HL-60/S4 treated with retinoic acid at 250 ng/mL for 4 days and 3 days (cell line): ENCODE measurements at regions not wholly inside any gene's neighbourhood (a gene's known extent, or its start where the extent isn't known, plus 50 kb on each side); places are given as distances from the start of the nearest gene placed in this dataset.

Experiments
- in situ Hi-C: fragments of 300-500 bp; cut with MboI; formaldehyde crosslinking; loops from 2 replicates; pipeline ENCODE4 v1.7.0; 2022; ENCODE audit warnings: low sequenced_read_pairs

- in situ Hi-C loops: no loop called here
Observed at GRCh38 chr15:97652041-97652440, 308.5 kb upstream of the ARRDC4 start.

DNA sequence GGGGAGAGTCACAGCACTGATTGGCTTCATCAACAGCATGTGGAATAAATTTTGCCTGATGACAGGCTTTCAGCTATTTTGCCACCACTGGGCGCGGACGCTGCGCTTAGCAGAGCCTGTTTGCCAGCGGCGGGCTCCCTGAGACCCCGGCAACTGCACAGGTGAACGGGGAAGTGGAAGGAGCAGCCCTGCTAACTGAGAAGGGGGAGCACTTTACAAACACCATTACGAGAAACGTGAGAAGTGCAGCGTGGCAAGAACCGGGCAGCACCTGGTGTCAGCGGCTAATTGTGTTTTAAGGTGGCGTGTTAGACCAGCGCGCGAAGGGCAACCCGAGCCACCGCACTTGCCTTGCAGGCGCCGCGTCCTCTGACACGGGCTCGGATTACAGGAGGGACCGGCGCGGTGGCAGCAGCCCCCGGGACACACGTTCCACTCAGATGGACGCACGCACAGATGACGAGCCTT, 307.8 kb upstream of the ARRDC4 start:
- in situ Hi-C loops: no loop called here

DNA sequence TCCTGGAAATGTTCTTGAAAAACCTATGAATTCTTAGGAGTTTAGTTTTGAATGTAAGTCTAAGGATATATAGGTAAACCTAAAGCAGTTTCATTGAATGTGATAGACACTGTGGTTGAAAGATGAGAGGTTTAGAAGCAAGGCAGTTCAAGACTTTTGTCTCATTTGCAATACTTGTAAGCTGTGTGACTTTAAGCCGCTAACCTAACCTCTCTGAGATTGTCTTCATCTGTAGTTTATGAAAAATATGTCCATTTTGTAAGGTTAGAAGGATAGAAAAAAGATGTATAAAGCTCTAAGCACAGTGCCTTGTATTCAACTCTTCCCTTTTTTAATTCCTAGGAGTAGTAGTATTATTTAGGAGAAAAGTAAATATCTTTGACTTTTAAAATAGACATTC, 306.6 kb upstream of the ARRDC4 start:
- in situ Hi-C loops: no loop called here

DNA sequence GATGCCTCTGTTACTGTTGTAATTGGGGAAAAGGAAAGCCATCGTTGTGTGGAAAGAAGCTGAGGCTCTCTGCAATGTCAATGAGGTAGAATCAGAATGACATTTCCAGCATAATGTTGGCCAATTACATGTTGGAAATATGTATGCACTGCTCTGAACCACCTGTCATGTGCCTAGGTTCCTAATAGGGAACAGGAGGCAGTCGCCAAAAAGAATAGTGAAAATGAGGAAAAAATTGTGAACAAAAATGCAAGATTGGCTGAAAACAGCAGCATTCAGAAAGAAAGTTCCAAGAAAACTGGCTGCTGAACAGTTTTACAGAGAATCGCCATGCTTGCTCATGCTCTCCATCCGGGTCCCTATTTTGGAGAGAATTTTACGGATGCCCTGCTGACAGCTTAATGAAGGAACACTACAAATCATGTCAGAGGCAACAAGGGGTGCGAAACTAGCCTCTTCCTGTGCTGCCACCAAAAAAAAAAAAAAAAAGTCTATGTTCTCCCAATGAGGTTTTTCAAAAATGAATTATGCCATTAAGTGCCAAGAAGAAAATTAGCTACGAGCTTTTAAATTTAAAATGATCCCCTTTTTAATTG, 305.9 kb upstream of the ARRDC4 start:
- in situ Hi-C loops: no loop called here

DNA sequence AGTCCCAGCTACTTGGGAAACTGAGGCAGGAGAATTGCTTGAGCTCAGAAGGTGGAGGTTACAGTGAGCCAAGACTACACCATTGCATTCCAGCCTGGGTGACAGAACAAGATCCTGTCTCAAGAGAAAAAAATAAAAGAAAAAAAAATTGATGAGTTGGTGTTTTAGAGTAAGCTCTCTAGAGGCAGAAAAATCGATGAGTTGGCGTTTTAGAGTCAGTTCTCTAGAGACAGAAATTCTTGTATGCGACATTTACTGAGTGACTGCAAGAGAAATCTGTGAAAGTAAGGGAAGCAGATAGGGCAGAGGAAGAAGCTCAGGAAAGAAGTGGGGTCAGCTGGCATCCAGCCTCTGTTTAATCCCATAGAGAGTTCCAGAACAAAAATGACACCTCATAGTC, 298.7 kb upstream of the ARRDC4 start:
- in situ Hi-C loops: no loop called here

GRCh38 chr15:97672586-97672985, 287.9 kb upstream of the ARRDC4 start:
- in situ Hi-C loops: no loop called here

DNA sequence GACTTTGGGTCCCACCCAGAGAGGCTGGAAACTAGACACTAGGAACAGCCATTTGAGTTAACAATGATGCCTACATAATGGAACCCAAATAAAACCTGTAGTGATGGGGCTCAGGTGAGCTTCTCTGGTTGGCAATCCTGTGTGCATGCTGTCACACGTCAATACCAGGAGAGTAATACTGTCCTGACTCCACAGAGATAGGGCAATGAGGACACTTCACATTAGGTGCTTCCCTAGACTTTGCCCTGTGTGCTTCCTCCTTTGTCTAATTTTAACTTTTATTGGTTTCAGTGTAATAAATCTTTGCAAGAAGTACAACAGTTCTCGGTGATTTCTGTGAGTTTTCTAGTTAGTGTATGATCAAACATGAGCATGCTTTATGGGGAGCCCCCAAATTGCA, 281.8 kb upstream of the ARRDC4 start:
- in situ Hi-C loops: no loop called here

DNA sequence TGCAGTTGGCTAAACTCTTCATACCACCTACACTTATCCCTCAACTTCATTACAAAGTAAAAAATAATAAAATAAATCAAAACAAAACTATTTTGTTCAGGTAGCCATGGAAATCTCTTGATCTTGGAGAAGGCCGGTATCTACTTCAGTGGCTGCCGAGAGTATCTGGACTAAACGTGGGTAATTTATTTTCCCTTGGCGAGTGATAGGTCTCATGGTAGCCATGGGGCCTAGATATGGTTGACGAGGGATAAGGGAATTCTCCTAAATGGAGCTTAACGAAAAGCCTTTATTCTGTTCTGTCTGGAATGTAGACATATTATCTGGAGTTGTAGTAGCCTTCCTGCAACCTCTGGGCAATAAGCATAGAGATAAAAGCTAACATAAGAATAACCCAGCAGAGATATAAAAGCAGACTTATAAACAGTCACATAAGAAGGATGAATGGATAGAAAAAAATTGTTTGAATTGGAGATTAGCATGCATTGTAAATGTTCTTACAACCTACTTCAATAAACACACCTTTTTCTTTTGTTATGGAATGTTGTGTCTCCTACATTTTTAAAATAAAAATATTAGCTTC, 281.3 kb upstream of the ARRDC4 start:
- in situ Hi-C loops: no loop called here

GRCh38 chr15:97680606-97681220, 279.8 kb upstream of the ARRDC4 start:
- in situ Hi-C loops: no loop called here

GRCh38 chr15:97683831-97684230, 276.7 kb upstream of the ARRDC4 start:
- in situ Hi-C loops: no loop called here

- in situ Hi-C loops: no loop called here
Observed at GRCh38 chr15:97684249-97684648, 276.3 kb upstream of the ARRDC4 start.

DNA sequence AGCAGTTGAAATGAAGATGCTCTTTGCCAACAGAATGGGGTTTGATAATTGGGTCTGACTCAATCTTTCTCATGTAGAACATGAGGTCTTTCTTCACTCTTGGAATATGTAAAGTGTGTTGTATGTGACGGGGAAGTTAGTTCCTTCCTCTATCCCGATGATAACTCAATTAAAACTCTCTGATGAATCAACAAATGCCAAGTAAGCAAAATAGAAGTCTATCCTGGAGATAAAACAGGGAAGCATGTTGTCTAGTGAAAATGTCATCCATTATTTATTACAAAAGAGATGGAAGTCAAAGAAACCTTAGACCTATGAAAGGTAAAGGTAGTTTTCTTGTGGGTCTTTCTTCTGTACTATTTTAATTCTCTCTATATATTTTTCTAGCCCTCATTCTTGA, 274.2 kb upstream of the ARRDC4 start:
- in situ Hi-C loops: no loop called here

DNA sequence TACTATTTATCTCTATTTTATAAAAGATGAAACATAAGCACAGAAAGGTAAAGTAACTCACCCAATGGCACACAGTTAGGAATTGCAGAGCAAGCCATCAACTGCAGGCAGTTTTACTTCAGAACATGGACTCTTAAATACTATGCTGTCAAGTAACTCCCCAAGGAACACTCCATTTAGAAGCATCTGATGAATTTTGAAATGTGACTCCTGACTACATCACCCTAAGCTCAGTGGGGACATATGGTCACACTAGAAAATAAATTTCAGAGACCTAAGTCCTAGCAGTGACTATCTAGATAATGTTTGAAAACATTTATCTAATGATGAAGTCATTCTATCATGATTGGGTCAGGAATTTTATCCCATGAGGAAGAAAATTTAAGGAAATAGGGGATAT, 272.8 kb upstream of the ARRDC4 start:
- in situ Hi-C loops: no loop called here

- in situ Hi-C loops: no loop called here
Observed at GRCh38 chr15:97688177-97688576, 272.3 kb upstream of the ARRDC4 start.

GRCh38 chr15:97688886-97689285, 271.6 kb upstream of the ARRDC4 start:
- in situ Hi-C loops: no loop called here

GRCh38 chr15:97691078-97691477, 269.4 kb upstream of the ARRDC4 start:
- in situ Hi-C loops: no loop called here

- in situ Hi-C loops: no loop called here
Observed at GRCh38 chr15:97691799-97692198, 268.7 kb upstream of the ARRDC4 start.

DNA sequence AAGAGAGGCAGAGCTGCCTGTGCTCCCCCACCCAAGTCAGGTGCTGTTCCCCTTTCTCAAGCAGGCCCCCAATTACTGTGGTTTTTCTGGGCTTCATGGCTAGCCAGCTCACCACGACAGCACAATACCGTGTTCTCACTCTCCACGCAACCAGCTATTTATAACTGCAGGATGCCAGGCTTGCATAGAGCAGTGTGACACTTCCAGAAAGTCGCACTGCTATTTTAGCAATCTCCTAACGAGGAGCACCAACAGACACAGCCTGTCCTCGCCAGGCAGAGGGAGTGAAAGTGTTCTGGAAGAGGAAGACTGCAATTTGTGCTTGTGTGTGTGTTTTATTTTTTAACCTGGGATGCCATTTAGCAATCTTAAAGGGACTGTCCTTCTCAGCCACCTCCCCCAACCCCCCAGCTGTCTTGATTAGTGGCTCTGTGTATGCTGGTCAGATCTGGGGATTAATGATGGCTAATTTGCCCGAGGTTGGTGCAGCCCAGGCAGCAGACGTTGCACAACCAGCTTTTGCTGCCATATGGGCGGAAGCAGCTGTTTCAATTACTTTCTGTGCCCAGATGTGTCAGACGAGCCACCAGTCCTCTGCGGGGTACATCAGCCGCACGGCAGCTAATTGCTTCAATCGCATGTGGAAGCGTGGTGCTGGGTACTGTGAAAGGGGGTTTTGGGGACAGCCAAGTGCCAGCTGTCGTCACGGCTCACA, 268.0 kb upstream of the ARRDC4 start:
- in situ Hi-C loops: no loop called here

DNA sequence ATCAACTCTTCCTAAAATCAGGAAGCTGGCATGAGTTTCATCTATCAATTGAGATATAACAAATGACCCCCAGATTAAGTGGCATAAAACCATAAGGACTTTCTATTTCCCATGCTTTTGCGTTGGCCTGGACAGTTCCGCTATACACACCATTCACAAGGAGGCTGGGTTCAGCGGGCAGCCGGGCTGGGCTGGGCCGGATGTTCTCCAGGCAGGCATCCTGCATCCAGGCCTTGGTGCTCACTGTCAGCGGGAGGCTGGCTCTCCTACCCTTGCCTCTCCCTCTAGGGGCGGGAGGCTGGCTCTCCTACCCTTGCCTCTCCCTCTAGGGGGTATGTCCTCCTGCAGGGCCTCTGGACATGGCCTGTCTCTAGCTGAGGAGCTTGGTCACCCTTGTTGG, 266.0 kb upstream of the ARRDC4 start:
- in situ Hi-C loops: no loop called here

- in situ Hi-C loops: no loop called here
Observed at GRCh38 chr15:97703400-97703799, 257.1 kb upstream of the ARRDC4 start.

DNA sequence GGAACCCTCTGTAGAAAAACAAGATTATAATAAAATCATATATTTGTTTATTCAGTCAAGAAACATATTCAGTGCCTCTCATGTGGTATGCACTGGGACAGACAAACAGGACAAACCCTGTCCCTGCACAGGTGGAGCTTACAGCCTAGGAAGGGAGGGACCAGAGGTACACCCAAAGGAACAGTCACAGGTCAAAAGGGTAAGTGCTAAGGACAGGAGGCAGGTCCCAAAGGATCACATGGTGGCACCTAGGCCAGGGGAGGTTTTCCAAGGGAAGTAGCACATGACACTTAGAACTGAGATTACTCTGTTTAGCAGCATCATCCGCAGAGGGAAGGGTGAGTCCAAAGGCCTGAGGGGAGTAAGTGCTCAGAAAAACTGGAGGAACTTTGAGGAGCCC, 254.4 kb upstream of the ARRDC4 start:
- in situ Hi-C loops: no loop called here

DNA sequence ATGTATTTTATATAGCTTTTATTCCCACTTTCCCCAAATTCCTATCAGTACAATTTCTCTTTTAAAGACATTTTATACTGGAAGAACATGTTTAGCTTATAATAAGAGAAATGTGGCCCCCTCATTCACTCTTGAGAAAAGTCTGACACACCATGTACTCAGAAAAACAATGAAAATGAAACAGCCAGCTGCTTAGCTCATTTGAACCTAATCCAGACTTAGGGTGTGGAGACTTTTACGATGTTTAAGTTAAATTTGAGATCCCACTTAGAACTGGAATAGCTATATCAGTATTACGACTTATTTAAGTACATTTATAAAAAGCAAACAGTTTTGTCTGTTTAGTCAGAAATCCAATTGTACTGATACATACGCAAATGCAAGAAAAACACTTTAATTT, 252.3 kb upstream of the ARRDC4 start:
- in situ Hi-C loops: no loop called here
